HL-60 (cell line): ENCODE measurements at regions not wholly inside any gene's neighbourhood (a gene's known extent, or its start where the extent isn't known, plus 50 kb on each side); places are given as distances from the start of the nearest gene placed in this dataset.

Experiments
- CTCF ChIP-seq: IDR thresholded peaks from one replicate; pipeline ENCODE4 v1.5.1; 2011; ENCODE audit warnings: low read length, control low read depth, inconsistent platforms; ENCODE audit not compliant: insufficient read depth
- GABPA ChIP-seq: IDR thresholded peaks from 2 replicates; pipeline ENCODE4 v1.6.1; 2012; ENCODE audit warnings: low read depth
- SPI1 ChIP-seq: IDR thresholded peaks from 2 replicates; pipeline ENCODE4 v1.6.1; 2012; ENCODE audit warnings: low read depth, mild to moderate bottlenecking, borderline replicate concordance

DNA sequence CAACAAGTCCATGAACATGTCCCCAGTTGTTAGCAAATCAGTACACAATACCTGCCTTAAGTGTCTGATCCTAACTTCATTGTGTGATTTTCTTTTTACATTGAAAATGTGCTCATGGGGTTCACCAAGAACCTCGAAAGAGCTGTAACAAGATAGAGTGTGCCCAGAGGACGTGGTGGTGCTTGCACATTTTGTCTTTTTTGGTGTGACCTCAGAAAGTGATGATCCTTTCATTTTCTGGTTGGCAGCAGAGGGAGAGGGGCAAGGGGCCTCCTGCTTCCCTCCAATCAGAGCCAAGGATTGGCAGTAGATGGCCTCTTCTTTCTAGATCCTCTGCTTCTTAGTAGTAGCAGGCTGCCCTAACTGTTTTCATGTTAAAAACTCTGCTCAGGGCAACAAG, 176.4 kb downstream of the OPA1 start:
- TF ChIP-seq CTCF (no peak), GABPA (no peak), SPI1 (no peak)
